SKM-1 treated with dmso at 0.1 percent for 144 hours (cell line): ENCODE measurements at regions not wholly inside any gene's neighbourhood (a gene's known extent, or its start where the extent isn't known, plus 50 kb on each side); places are given as distances from the start of the nearest gene placed in this dataset.

Source experiments
- DNase-seq: peaks from one replicate; lab custom pipeline; 2025; ENCODE audit not compliant: unreplicated experiment; lab: John Stamatoyannopoulos, UW

GRCh38 chr17:69880591-69881112 lies 194.4 kb upstream of the KCNJ16 start:
- no peak for DNase-seq

- DNase-seq = no peak
These were observed 192.7 kb upstream of the KCNJ16 start for GRCh38 chr17:69882281-69882680.

- DNase-seq = no peak
These were observed 191.9 kb upstream of the KCNJ16 start for GRCh38 chr17:69883120-69883519.

GRCh38 chr17:69884356-69884755 lies 190.7 kb upstream of the KCNJ16 start:
- no peak for DNase-seq

- DNase-seq = no peak
These were observed 190.2 kb upstream of the KCNJ16 start for GRCh38 chr17:69884846-69885245.

- no peak for DNase-seq
These were observed 176.4 kb upstream of the KCNJ16 start for GRCh38 chr17:69898601-69899000.

- DNase-seq = no peak
These were observed 174.9 kb upstream of the KCNJ16 start for GRCh38 chr17:69900101-69900500.

- DNase-seq = no peak
These were observed 174.2 kb upstream of the KCNJ16 start for GRCh38 chr17:69900829-69901228.

- DNase-seq = no peak
These were observed 168.7 kb upstream of the KCNJ16 start for GRCh38 chr17:69906306-69906705.

- no peak for DNase-seq
These were observed 167.7 kb upstream of the KCNJ16 start for GRCh38 chr17:69907132-69907847.

GRCh38 chr17:69908626-69909368 lies 166.2 kb upstream of the KCNJ16 start:
- DNase-seq = no peak

- DNase-seq = no peak
These were observed 165.6 kb upstream of the KCNJ16 start for GRCh38 chr17:69909389-69909788.

- no peak for DNase-seq
These were observed 162.2 kb upstream of the KCNJ16 start for GRCh38 chr17:69912805-69913204.

- DNase-seq = no peak
These were observed 161.8 kb upstream of the KCNJ16 start for GRCh38 chr17:69913216-69913615.

GRCh38 chr17:69913616-69914015 lies 161.4 kb upstream of the KCNJ16 start:
- DNase-seq = no peak

GRCh38 chr17:69914520-69914919 lies 160.5 kb upstream of the KCNJ16 start:
- no peak for DNase-seq

GRCh38 chr17:69916761-69917160 lies 158.3 kb upstream of the KCNJ16 start:
- DNase-seq = no peak

- DNase-seq = no peak
These were observed 156.9 kb upstream of the KCNJ16 start for GRCh38 chr17:69918164-69918563.

GRCh38 chr17:69919789-69920188 lies 155.2 kb upstream of the KCNJ16 start:
- no peak for DNase-seq

- no peak for DNase-seq
These were observed 154.0 kb upstream of the KCNJ16 start for GRCh38 chr17:69921046-69921445.

- DNase-seq = no peak
These were observed 146.4 kb upstream of the KCNJ16 start for GRCh38 chr17:69928611-69929010.

- no peak for DNase-seq
These were observed 138.0 kb upstream of the KCNJ16 start for GRCh38 chr17:69936996-69937395.
